HG03103 (cell line): ENCODE measurements at regions not wholly inside any gene's neighbourhood (a gene's known extent, or its start where the extent isn't known, plus 50 kb on each side); places are given as distances from the start of the nearest gene placed in this dataset.
"Not testable (repeated sequence)": the region's sequence is repeated elsewhere in the genome, so short reads cannot be mapped to it uniquely, and the experiment has no call there.

Experiments
- ATAC-seq: cut with Tn5 transposase; IDR thresholded peaks from one replicate; pipeline ENCODE4 v1.9.1; 2021; ENCODE audit warnings: low read depth; ENCODE audit not compliant: unreplicated experiment

DNA sequence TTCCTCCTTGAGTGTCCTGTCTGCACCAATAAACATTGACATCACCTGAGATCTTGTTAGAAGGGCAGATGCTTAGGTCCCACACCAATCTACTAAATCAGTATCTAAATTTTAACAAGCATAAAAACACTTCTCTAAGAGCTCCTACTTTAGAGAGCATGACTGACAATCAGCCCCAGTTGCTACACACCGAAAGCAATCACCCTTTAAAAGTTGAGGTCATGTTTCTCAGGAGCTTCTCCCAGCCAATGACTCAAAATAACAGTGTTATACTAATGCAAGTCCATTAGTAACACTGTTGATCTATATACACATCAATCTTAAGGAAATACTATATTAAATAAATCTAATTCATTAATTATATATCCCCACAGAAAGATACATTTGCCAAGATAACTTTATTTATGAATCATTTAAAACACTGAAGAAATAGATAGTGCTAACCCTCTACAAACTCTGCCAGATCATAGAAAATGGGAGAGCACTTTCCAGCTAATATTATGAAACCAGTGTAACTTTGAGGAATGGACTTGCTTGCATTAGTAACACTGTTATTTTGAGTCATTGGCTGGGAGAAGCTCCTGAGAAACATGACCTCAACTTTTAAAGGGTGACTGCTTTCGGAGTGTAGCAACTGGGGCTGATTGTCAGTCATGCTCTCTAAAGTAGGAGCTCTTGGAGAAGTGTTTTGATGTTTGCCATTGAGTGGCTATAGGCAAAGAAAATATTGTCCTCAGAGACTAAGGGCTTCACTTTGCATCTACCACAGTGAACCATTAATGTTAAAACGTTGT, 109.8 kb upstream of the HDX start:
- no peak for ATAC-seq

DNA sequence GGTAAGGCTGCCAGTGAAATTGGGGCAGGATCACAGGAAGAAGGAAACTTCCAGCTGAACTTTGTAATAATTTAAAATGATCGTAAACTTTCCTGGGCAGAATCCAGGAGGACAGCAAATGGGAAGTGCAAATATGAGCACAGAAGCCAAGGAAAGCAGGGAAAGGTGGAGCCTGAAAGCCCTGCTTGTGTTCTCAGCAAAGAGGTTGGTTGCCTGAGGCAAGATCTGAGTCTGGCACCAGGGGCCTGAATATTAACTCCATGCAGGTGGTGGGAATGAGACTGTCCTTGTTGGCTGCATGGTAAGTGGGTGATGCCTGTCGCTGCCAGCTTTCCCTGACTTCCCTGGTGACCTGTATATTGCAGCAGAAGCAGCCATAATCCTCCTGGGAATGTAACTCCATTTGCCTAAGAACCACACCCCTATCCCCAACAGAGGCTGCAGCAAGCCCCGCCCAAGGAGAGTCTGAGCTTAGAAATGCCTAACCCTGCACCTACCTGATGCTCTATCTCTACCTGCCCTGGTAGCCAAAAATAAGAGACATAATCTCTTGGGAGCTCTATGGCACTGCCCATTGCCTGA, 132.0 kb upstream of the HDX start:
- ATAC-seq = no peak

DNA sequence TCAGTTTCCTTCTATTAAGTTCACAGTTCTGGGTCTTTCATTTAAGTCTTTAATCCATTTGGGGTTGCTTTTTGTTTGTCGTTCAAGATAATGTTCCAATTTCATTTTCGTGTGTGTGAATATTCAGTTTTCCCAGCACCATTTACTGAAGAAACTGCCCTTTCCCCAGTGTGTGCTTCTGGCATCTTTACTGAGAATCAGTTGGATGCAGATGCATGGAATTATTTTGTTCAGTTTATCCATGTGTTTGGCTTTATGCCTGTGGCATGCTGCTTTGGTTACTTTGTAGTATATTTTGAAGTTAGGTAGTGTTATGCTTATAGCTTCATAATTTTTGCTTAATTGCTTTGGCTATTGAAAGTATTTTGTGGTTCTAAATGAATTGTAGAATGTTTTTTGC, 163.8 kb upstream of the HDX start:
- ATAC-seq = no peak

DNA sequence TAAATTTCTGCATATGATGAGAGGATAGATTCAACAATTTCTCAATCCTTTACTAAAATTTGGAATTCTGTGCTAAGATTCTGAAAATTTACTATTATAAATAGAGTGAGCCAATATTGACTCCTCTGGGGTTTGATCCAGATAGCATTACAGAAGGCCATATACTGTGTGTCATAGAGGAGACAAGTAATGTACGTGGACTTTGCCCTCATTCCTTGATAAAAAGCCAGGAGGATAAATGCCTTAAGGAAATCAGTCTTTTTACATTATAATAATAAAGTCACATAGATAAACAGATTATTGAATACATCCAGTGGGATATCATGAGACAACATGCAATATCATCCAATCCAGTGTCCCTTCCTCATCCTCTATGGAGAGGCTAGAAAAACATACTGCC, 188.0 kb upstream of the HDX start:
- ATAC-seq = no peak

DNA sequence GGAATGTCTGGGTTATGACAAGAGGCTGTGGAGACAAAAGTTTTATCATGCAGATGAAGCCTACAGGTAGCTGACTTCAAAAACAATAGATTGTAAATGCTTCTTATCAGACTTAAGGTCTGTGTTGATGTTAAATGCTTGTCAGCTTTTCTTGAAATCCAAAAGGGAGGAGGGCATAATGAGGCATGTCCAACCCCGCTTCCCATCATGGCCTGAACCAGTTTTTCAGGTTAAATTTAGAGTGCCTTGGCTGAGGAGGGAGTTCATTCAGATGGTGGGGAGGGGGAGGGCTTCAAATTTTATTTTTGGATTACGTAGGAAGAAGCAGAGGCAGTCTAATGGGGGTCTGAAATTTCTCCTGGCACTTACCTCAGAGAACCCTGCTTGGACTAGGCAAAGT, 207.7 kb upstream of the HDX start:
- no peak for ATAC-seq

DNA sequence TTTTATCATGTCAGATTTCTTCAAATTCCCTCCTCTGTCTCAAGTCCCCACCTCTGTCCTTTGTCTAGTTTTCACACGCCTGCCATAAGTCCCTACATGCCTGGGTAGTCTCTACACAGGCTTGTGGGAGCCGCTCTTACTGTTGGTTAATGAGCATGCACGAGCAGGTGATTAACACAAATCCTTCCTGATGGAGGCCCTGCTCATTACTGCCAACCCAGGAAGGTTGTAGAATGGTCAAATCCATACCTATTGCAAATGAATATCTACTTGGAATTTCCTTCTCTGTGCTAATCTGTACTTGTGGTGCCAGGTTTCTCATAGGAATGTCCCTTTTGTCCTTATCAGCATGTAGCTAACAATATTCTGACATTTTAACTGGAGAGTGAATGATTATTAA, 208.4 kb upstream of the HDX start:
- no peak for ATAC-seq

DNA sequence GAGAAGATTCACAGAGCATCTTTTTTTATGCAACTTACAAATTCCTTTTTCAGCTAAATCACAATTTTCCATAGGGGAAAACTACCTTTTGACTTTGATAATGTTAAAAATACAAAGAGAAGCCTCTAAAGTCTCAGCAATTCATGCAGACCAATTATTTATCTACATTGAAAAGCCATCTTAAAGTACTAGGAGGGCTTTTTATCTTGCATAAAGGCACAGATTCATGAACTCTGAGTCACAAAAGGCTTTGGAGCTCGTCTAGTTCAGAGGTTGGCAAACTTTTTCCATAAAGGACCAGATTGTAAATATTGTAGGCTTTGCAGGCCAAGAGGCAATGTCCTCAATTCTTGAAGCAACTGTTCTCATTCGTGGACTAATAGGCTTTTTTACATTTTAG, 210.4 kb upstream of the HDX start:
- no peak for ATAC-seq

DNA sequence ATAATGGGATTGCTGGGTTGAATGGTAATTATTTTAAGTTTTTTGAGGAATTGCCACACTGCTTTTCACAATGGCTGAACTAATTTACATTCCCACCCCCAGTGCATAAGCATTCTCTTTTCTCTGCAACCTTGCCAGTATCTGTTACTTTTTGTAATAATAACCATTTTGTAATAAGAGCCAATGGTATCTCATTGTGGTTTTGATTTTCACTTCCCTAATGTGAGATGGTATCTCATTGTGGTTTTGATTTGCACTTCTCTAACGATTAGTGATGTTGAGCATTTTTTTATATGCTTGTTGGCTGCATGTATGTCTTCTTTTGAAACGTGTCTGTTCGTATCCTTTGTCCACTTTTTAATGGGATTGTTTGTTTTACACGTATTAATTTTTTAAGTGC, 213.1 kb upstream of the HDX start:
- no peak for ATAC-seq

DNA sequence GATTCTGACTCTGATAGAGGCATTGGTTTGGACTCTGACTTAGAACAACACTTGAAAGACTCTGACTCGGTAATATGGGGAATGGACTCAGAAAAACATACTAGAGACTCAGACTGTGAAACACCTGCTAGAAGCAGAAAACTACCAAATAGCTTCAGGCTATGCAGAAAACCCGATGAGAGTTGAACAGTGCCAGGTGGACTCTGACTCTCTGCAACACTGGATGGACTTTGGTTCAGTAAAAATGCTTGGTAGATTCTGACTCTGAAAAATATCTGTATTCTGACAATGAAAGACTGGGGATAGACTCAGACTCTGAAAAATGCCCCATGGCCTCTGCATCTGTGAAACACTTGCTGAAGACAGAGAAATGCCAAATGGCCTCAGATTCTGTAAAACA, 215.1 kb upstream of the HDX start:
- no peak for ATAC-seq

DNA sequence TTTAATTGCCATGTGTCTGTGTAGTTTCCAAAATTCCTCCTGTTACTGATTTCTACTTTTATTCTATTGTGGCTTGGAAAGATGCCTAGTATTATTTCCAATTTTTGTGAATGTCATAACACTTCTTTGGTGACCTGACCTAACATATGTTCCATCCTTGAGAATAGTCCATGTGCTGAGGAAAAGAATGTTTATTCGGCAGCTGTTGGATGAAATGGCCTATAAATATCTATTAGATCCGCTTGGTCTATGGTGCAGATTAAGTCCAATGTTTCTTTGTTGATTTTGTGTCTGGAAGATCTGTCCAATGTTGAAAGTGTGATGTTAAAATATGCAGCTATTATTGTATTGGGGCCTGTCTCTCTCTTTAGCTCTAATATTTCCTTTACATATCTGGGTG, 219.2 kb upstream of the HDX start:
- no peak for ATAC-seq

DNA sequence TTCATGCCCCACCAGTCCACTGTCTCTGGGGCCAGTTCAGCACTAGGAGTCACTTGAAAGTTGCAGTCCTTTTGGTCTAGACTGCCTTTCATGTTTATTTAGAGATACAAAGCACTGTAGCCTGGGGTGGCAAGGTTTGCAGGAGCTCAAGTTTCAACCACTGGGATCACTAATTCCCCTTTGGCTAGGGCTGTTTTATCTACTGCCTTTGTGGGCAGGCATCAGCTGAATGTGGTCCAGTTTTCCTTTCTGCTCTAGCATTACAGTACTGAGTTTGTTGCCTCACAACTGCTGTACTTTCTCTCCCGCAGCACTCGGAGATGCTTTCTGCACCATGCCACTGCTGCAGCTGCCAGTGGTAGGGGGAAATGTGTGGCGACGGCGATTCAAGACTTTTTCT, 222.3 kb upstream of the HDX start:
- no peak for ATAC-seq

DNA sequence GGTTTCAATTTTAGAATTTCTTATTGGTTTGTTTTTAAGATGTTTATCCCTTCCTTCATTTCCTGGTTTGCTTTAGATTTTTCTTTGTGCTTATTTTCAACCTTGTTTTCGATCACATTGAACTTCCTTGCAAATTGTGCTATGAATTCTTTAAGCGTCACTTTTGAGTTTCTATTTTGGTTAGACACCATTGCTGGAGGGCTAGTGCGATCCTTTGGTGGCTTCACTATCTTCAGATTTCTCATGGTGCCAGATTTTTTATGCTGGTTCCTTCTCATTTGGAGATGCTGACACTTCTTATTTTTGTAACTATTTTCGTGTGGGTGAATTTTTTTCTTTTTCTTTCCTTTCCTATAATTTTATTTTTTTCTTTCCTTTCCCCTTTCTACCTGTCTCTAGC, 227.2 kb upstream of the HDX start:
- no peak for ATAC-seq

DNA sequence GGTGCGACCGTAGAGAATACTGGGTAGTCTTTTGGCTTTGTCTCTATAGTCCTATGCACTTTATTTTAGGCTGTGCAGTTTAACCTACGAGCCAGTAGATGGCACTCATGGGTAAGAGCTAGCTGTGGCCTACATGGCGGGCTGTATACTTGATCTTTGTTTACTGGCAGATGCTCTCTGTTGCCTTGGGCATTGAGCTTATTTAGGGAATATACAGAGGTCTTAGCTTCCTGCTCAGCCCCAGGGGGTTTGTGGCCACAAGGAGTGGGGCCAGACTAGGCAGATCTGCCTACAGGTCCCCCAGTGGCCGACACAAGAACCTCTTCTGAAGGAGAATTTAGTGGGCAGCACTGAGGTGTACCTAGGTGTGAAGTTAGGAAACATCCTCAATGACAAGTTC, 227.6 kb upstream of the HDX start:
- ATAC-seq = peak; percentile 99

DNA sequence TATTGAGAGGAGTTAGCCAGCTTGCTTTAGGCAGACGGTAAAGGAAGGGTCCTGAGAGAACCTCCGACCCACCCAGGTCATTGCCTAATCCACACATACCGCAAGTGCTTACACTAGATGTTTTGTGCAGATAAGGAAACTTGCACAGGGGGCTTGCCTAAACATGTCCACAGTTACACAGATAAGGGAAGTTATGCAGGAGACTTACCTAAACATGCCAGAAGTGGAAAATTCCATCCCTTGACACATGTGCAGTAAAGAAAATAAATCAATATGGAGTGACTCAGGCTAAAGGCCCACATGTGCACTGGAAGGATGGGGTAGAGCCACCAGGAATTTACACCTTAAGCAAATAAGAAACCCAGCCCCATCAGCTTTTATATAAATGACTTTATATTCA, 232.8 kb upstream of the HDX start:
- no peak for ATAC-seq

DNA sequence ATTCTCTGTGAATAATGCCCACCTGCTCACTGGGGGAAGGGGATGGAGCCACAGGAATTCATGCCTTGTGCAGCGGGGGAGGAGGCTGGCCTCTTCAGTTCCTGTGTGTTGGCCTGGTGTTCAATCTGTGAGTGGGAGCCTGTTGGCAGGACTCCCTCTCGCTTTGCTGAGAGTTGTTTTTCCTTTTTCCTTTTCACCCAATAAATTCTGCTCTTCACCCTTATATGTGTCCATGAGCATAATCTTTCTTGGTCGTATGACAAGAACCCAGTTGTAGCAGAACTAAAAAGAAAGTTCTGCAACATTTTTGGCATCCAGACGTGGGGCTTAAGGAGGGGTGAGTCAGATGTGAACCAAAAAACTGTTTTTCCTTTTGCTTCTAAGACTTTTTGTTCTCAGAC, 235.2 kb upstream of the HDX start:
- ATAC-seq = no peak

DNA sequence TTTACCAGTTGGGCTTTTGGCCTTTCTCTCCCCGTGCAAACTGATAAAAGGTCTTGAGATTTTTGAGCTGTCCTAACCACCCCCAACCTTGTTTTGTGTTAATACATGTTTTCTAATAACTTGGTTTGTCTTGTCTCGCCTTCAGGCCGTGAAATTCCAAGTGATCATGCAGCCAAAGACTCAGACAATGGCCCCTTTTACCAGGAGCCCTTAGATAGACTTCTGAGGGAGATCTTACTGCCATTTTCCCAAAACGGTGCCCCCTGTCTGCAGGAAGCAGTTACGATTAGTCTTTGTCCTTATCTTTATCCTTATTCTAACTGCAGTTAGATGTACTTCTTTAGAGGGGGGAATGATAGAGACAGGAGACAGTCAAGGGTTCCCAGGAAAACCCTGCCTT, 245.3 kb upstream of the HDX start:
- no peak for ATAC-seq

DNA sequence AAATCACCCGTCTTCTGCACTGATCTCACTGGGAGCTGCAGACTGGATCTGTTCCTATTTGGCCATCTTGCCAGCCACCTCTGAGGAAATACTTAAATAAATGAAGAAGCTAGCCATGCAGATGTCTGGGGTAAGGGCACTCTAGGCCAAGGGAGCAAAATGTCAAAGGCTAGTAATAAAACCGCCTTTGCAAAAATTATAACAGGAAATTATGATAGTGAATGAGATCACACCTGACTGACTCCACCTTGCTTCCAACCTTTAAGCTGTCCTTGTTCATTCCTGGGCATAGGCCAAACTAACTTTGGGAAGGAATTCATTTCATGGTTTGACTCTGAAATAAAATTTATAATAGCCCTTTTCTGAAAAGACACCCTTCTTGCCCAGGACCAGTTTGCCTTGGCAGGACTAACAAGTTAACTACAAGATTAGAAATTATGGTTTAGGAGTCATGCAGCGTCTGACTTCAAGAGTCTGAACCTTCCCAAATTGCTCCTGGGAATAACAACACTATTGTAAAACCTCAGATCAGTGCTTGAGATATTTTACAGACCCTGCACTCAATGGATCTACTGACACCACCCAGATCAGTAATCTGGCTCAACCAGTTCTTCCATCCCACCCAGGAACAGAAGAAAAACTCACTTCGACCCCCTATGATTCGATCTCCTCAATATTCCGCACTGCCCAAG, 246.9 kb upstream of the HDX start:
- ATAC-seq = no peak

DNA sequence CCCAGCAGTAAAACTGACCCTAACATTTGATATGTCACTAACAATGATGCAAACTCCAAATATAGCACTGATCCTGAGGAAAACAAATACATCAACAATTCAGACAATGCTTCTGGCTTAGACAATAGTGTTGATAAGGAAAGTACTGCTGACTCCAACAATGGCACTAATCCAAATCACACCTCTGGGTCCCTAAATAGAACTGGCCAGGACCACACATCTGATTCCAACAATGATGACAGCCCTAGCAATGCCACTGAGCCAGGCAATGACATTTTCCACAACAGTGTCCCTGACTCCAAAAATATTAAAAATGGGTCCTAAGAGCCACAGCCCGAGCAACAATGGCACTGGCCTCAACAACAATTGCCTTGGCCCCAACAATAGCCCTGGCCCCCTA, 243.1 kb upstream of the APOOL start:
- no peak for ATAC-seq

DNA sequence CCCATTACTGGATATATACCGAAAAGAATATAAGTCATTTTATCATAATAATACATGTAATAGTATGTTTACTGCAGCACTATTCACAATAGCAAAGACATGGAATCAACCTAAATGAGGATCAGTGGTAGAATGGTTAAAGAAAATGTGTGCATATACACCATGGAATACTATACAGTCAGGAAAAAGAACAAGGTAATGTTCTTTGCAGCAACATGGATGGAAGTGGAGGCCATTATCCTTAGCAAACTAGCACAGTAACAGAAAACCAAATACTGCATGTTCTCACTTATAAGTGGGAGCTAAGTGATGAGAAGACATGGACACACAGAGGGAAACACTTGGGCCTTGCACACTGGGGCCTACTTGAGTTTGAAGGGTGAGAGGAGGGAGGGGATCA, 207.4 kb upstream of the APOOL start:
- ATAC-seq = no peak

DNA sequence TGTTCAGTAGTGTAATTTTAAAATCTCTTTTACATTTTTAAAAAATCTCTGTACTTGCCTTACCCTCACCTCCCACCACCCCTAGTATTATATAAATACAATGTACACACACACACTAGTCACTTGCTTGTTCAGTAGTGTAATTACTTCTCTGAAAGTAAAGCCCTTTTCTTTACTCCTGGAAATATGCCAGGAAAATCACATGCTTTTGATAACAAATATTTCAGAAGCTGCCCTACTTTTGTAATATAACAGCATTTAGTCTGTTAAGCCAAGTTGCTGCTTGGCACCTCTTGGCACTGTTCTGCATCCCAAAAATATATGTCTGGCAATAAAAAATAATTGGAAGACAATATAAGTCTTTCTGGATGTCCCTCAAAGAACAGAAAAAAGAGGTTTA, 172.8 kb upstream of the APOOL start:
- no peak for ATAC-seq

DNA sequence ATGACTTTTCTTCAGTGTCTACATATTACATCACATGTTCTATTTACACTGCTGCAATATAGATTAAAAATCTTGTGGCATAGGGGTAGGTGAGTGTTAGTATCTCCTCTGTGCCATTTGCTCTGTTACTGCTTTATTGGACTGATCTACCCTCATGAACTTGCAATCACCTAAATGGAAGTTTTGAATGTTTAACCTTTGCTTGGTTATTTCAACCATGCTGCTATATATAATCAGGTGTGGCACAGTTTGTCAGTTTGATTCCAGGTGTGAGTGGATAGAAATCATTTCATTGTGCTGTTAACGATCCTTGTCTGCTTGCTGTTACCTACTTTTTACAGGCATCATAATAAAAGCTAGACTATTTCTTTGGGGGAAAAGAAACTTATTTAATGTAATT, 157.1 kb upstream of the APOOL start:
- not testable (repeated sequence) for ATAC-seq

DNA sequence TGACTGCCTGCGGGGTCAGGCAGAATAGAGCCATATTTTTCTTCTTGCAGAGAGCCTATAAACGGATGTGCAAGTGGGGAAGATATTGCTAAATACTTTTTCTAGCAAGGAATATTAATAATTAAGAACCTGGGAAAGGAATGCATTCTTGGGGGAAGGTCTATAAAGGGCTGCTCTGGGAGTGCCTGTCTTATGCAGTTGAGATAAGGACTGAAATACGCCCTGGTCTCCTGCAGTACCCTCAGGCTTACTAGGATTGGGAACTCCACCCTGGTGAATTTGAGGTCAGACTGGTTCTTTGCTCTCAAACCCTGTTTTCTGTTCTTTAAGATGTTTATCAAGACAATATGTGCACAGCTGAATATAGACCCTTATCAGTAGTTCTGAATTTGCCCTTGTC, 152.5 kb upstream of the APOOL start:
- not testable (repeated sequence) for ATAC-seq
